Dermis blood vessel endothelial cell (primary cell): ENCODE measurements at regions not wholly inside any gene's neighbourhood (a gene's known extent, or its start where the extent isn't known, plus 50 kb on each side); places are given as distances from the start of the nearest gene placed in this dataset.

Source experiments
- DNase-seq: peaks from one replicate; pipeline ENCODE4 v3.0.0; 2010

- DNase-seq, result peak; percentile 79
These were observed 71.9 kb upstream of the PPARA start for GRCh38 chr22:46078241-46079092.

- DNase-seq, result peak; percentile 22
These were observed 71.0 kb upstream of the PPARA start for GRCh38 chr22:46079093-46079860.

GRCh38 chr22:46079861-46080821 lies 70.2 kb upstream of the PPARA start:
- peak; percentile 83 for DNase-seq

- peak; percentile 44 for DNase-seq
These were observed 69.1 kb upstream of the PPARA start for GRCh38 chr22:46081036-46081830.

- DNase-seq, result peak; percentile 56
These were observed 68.5 kb upstream of the PPARA start for GRCh38 chr22:46081831-46082210.

- no peak for DNase-seq
These were observed 67.7 kb upstream of the PPARA start for GRCh38 chr22:46082633-46083032.

GRCh38 chr22:46083383-46084350 lies 66.7 kb upstream of the PPARA start:
- peak; percentile 35 for DNase-seq

- peak; percentile 23 for DNase-seq
These were observed 66.0 kb upstream of the PPARA start for GRCh38 chr22:46084376-46084775.

- peak; percentile 94 for DNase-seq
These were observed 65.1 kb upstream of the PPARA start for GRCh38 chr22:46084943-46085827.

- DNase-seq, result peak; percentile 30
These were observed 64.3 kb upstream of the PPARA start for GRCh38 chr22:46085828-46086576.

GRCh38 chr22:46086577-46087335 lies 63.6 kb upstream of the PPARA start:
- DNase-seq, result peak; percentile 42

GRCh38 chr22:46087336-46087690 lies 63.0 kb upstream of the PPARA start:
- DNase-seq, result no peak

GRCh38 chr22:46087816-46088277 lies 62.5 kb upstream of the PPARA start:
- peak; percentile 91 for DNase-seq

- DNase-seq, result peak; percentile 87
These were observed 61.6 kb upstream of the PPARA start for GRCh38 chr22:46088541-46089311.

- DNase-seq, result no peak
These were observed 60.8 kb upstream of the PPARA start for GRCh38 chr22:46089426-46090035.

- peak; percentile 62 for DNase-seq
These were observed 60.2 kb upstream of the PPARA start for GRCh38 chr22:46090036-46090591.
